SJCRH30 (cell line): ENCODE measurements at regions not wholly inside any gene's neighbourhood (a gene's known extent, or its start where the extent isn't known, plus 50 kb on each side); places are given as distances from the start of the nearest gene placed in this dataset.
"Not testable (repeated sequence)": the region's sequence is repeated elsewhere in the genome, so short reads cannot be mapped to it uniquely, and the experiment has no call there.

ENCODE experiments used
- DNase-seq, 2 experiments: peaks; one replicate each; pipeline ENCODE4 v3.0.0-alpha.2; 2015 to 2020
- H3K27ac ChIP-seq: fragments of 250-450 bp; sonication (Bioruptor Pico); 2 replicates; pipeline ENCODE4 v1.5.1; 2020; ENCODE audit warnings: mild to moderate bottlenecking, moderate library complexity
- H3K27me3 ChIP-seq: fragments of 250-450 bp; sonication (Bioruptor Pico); 2 replicates; pipeline ENCODE4 v1.5.1; 2020; ENCODE audit warnings: mild to moderate bottlenecking, moderate library complexity
- H3K36me3 ChIP-seq: fragments of 250-450 bp; sonication (Bioruptor Pico); 2 replicates; pipeline ENCODE4 v1.5.1; 2020; ENCODE audit warnings: mild to moderate bottlenecking, moderate library complexity
- H3K4me1 ChIP-seq: fragments of 250-450 bp; sonication (Bioruptor Pico); 2 replicates; pipeline ENCODE4 v1.5.1; 2020; ENCODE audit warnings: mild to moderate bottlenecking, moderate library complexity
- H3K4me3 ChIP-seq: fragments of 250-450 bp; sonication (Bioruptor Pico); 2 replicates; pipeline ENCODE4 v1.5.1; 2020; ENCODE audit warnings: mild to moderate bottlenecking, moderate library complexity
- H3K9me3 ChIP-seq: fragments of 250-450 bp; sonication (Bioruptor Pico); replicated peaks from 2 replicates; pipeline ENCODE4 v1.5.1; 2020; ENCODE audit warnings: mild to moderate bottlenecking, moderate library complexity

DNA sequence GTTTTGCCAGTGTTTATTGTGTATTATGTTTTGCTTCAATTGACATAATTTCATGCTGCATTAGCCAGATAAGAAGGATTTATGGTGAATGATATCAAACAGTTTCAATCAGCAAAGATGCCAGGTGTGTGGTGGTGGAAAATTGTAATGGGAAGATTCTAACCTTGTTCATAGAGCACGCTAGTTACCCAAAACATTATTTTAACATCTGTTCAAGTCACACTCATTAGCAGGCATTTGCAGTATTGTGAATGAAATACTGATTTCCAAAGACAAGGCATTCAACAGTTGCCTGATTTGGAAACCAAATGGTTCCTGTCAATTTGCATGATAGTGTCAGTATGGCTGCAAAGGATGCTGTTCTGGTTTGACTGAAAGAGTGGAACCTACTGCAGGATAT is 129.7 kb downstream of the EPC1 start:
- Histone ChIP-seq H3K36me3 (no peaks in the 10 kb centered on the region), H3K27me3 (no peaks in the 10 kb centered on the region), H3K4me1 (peaks cover 3% of the 10 kb centered on the region), H3K27ac (peak overlapping the region; percentile 52), H3K4me3 (no peak overlapping the region), H3K9me3 (peaks cover 14% of the 10 kb centered on the region)
- peak; percentile 30 to 69 for DNase-seq

DNA sequence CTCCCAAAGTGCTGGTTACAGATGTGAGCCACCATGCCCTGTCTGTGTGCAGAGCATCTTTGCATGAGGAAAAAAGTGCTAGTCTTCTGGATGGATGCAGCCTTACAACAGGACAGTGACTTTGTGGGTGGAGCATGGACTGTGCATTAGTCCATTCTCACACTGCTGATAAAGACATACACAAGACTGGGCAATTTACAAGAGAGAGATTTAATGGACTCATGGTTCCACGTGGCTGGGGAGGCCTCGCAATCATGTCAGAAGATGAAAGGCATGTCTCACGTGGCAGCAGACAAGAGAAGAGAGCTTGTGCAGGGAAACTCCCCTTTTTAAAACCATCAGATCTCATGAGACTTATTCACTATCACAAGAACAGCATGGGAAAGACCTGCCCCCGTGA is 133.1 kb downstream of the EPC1 start:
- H3K36me3 ChIP-seq, DNase-seq, H3K4me1 ChIP-seq, H3K4me3 ChIP-seq, H3K27ac ChIP-seq, H3K27me3 ChIP-seq, H3K9me3 ChIP-seq: not testable (repeated sequence)

DNA sequence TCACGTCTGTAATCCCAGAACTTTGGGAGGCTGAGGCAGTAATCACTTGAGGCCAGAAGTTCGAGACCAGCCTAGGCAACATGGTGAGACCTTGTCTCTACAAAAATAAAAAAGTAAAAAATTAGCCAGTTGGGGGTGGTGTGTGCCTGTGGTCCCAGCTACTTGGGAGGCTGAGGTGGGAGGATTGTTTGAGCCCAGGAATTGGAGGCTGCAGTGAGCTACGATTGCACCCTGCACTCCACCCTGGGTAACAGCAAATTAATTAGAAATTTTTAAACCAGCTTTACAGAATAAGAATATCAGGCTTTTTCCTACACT is 136.0 kb downstream of the EPC1 start:
- Histone ChIP-seq H3K4me1 (no peaks in the 10 kb centered on the region), H3K4me3 (no peak overlapping the region), H3K9me3 (no peaks in the 10 kb centered on the region), H3K27ac (no peak overlapping the region), H3K27me3 (no peaks in the 10 kb centered on the region), H3K36me3 (no peaks in the 10 kb centered on the region)
- DNase-seq = no peak

DNA sequence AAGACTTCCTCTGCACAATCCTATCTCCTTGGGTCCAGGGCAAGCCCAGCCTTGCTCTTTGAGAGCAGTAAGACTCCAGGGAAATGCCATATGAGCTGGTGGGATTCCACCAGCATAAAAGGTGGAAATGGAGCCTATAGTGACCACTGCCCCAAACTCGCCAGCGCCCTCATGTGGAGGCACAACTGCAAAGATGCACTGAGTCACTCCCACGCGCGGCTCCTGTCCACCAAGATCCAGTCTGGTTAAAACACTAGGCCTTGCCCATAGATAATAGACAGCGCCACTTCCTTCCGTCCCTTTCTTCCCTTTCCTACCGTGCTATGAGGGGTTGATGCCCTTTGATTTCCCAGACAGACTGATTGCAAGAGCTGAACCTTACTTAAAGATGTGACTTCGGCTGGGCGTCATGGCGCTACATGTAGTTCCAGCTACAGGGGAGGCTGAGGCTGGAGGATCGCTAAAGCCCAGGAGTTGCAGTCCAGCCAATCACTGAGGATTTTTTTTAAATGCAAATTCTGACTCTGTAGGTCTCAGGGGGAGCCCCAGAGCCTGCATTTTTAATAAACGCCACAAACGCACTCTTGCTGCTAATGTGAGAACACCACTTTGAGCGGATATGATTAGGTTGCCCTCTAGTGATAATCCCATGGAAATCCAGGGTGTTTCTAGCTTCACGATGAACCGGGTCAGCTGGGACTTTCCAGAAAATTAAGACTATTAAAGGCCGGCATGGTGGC is 136.5 kb downstream of the EPC1 start:
- no peaks in the 10 kb centered on the region for H3K4me1 ChIP-seq
- peak; percentile 34 to 73 for DNase-seq

DNA sequence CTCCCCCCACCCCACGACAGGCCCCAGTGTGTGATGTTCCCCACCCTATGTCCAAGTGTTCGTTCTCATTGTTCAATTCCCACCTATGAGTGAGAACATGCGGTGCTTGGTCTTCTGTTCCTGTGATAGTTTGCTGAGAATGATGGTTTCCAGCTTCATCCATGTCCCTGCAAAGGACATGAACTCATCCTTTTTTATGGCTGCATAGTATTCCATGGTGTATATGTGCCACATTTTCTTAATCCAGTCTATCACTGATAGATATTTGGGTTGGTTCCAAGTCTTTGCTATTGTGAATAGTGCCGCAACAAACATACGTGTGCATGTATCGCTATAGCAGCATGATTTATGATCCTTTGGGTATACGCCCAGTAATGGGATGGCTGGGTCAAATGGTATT is 139.0 kb downstream of the EPC1 start:
- H3K36me3 ChIP-seq, H3K4me1 ChIP-seq, DNase-seq, H3K27me3 ChIP-seq, H3K4me3 ChIP-seq, H3K9me3 ChIP-seq, H3K27ac ChIP-seq: not testable (repeated sequence)

More for the DNA sequence above, 136.5 kb downstream of the EPC1 start:
- Histone ChIP-seq H3K27me3 (no peaks in the 10 kb centered on the region), H3K36me3 (no peaks in the 10 kb centered on the region), H3K27ac (no peak overlapping the region), H3K4me3 (no peak overlapping the region), H3K9me3 (no peaks in the 10 kb centered on the region)

DNA sequence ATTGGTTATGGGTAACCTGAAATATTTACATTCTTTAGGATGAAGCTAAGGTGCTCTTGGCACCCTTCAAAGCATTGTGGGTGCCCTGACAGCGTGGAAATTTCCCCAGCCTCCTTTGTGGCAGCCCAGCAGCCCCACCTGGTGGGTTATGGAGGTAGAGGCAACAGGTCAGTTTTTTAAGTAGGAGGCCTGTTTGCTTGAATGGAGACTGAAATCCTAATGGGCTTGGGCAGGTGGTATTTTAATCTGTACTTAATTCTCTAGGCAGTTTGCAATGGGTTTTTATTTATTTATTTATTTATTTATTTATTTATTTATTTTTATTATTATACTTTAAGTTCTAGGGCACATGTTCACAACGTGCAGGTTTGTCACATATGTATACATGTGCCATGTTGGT is 139.4 kb downstream of the EPC1 start:
- Histone ChIP-seq H3K27ac (no peak overlapping the region), H3K4me1 (no peaks in the 10 kb centered on the region), H3K9me3 (no peaks in the 10 kb centered on the region), H3K4me3 (no peak overlapping the region), H3K36me3 (no peaks in the 10 kb centered on the region), H3K27me3 (no peaks in the 10 kb centered on the region)
- DNase-seq = peak; percentile 57 to 76

DNA sequence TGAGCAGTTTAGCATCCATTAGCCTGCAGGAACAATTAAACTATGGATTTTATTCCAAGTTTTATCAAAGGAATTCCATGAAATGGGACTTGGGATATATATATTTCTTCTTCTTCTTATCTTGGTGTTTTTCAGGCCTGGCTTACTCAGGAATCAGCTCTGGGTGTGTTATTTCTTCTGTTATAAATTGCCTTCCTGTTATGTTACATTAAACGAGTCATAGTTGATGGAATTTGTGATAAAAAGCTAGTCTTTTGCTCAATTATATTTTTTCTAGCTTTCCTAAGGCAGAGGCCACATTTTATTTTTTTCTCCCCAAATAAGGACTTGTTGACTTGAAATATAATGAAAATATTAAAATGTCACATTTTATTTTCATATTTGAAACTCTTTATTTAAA is 141.3 kb downstream of the EPC1 start:
- Histone ChIP-seq H3K27ac (no peak overlapping the region), H3K9me3 (no peaks in the 10 kb centered on the region), H3K27me3 (no peaks in the 10 kb centered on the region), H3K36me3 (no peaks in the 10 kb centered on the region), H3K4me3 (no peak overlapping the region), H3K4me1 (no peaks in the 10 kb centered on the region)
- no peak for DNase-seq

DNA sequence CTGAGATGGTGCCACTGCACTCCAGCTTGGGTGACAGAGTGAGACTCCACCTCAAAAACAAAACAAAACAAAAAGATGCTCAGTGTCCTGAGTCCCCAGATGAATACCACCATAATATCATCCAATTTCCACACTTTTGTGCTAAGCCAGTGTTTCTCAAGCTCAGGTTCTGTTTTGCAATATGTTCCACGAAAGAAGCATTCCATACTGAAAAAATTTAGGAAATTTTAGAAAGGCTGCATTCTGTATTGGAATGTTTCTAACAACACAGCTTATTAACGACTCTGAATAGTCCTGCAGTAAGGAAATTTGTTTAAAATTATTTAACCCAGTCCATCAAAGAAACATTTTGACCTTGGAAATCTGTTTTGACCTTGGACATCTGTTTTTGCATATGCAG is 142.4 kb downstream of the EPC1 start:
- no peak overlapping the region for H3K4me3 ChIP-seq
- no peaks in the 10 kb centered on the region for H3K36me3 ChIP-seq
- DNase-seq = no peak
- H3K27ac ChIP-seq = no peak overlapping the region
- no peaks in the 10 kb centered on the region for H3K4me1 ChIP-seq
- no peaks in the 10 kb centered on the region for H3K9me3 ChIP-seq
- H3K27me3 ChIP-seq = no peaks in the 10 kb centered on the region

DNA sequence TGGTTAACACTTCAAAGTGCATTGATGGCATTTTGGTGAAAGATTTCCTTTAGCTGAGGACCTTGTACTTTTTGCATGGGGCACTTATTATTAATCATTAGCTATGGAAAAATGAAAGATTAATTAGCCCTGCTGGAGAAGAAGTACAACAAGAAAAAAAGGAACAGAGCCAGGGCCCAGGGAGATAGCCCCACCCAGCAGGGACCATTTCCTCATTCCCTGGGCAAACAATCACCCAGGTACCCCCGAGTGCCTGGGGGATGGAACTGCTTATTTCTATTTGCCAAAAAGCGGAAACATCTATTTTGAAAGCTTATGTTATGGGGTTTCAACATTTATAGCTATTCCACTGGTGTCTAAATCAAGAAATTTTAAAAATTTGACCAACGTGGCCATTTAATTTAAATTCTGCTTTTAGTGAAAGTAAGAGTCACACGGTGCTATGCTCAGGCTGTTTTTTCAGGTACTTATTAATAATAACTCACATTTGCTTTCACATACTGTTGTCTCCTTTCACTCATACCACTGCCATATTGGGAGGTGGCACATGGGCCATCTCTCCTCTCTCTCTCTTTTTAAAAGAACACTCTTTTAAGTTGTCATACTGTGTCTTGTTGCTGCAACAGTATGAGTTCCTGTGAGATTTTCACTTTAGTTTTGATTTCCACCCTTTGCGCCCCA is 143.6 kb upstream of the KIF5B start:
- Histone ChIP-seq H3K9me3 (no peaks in the 10 kb centered on the region), H3K4me3 (no peak overlapping the region), H3K4me1 (no peaks in the 10 kb centered on the region), H3K27ac (no peak overlapping the region), H3K36me3 (no peaks in the 10 kb centered on the region), H3K27me3 (no peaks in the 10 kb centered on the region)
- DNase-seq = no peak

DNA sequence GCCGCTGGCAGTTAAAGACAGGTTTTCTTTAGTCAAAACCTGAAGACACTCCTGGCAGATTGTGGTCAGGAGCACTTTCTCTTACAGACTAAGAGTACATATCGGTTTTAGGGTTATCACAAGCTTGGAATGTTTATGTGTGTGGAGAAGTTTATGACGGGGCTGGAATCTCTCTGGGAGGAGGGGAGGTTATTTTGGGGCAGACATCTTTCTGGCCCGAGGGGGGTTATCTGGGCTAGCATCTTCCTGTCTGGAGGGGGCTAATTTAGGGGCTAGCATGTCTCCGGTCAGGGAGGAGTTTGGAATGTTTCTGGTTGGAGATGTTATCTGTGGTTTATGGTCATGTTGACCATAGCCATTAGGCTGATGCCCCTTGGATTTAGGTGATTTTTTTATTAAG is 141.2 kb upstream of the KIF5B start:
- no peak for DNase-seq
- Histone ChIP-seq H3K27me3 (no peaks in the 10 kb centered on the region), H3K36me3 (no peaks in the 10 kb centered on the region), H3K4me1 (no peaks in the 10 kb centered on the region), H3K4me3 (no peak overlapping the region), H3K27ac (no peak overlapping the region), H3K9me3 (no peaks in the 10 kb centered on the region)

DNA sequence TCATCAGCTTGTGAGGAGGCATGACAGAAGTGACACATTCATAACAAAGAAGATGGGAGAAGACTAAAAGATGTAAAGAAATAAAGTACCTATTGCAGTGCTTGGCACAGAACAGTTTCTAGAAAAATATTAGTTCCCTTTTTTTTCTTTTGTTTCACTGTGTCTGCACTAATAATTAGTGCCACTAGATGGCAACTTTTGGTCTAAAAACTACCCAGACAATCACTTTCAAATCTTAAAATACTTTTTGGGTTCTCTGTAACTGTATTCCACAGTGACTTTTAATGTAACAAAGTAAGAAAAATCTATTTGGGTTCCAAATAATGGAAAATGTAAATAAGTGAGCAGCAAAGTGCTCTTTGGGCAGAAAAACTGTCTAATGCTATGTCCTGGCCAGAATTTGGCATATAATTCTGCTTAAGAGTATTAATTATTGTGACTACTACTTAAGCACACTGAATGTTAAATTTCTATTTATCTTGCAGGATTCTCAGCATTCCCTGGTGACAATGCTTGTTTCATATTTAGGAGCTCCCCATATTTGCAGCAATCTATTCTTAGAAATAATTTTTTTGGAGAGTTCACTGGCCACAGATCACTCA is 134.8 kb upstream of the KIF5B start:
- no peaks in the 10 kb centered on the region for H3K27me3 ChIP-seq
- no peaks in the 10 kb centered on the region for H3K4me1 ChIP-seq
- H3K27ac ChIP-seq = no peak overlapping the region
- no peaks in the 10 kb centered on the region for H3K9me3 ChIP-seq
- peak in 1 of 2 experiments; percentile 73 for DNase-seq
- H3K36me3 ChIP-seq = no peaks in the 10 kb centered on the region
- H3K4me3 ChIP-seq = no peak overlapping the region

DNA sequence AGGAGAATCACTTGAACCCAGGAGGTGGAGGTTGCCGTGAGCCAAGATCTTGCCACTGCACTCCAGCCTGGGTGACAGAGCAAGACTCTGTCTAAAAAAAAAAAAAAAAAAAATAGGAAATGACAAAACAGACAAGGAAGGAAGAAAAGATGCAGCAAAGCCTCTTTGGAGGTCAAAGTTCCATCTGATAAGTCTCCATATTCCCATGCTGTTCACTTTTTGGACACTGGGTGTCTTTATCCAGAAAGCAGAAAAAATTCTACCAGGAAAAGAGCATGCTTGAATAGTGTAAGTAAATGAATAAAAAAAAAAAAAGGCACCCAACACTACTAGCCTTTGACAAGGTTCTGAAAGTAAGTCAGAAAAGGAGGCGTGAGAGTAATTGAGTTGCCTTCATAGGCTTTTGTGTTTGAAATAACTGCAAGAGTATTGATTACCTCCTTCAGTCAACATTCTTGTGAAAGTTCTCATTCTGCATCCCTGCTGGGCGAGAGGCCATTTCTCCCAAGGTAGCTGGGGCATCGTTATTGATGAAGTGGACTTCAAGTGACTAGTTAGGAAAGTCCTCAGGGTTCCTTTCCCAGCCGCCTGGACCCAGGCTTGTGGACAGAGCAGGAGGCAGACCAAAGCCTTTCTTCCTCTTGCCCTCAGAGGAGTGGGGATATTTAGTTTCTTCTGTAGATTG is 133.3 kb upstream of the KIF5B start:
- DNase-seq = peak in 1 of 2 experiments; percentile 31
- H3K27me3 ChIP-seq = no peaks in the 10 kb centered on the region

DNA sequence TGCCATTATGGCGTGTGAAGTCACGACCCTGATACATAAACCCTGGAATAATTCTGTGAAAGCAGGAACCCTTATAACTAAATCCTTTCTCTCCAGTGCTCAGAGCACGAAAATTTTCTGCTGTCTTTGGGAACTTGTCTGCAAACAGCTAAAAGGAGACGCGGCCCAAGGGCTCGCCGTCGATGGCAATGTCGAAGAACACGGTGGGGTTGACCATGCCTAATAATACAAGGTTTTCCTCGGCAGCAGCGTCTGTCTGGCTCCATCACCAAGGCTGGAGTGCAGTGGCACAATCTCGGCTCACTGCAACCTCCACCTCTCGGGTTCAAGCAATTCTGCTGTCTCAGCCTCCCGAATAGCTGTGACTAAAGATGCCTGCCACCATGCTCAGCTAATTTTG is 132.4 kb upstream of the KIF5B start:
- H3K27me3 ChIP-seq, DNase-seq, H3K36me3 ChIP-seq, H3K9me3 ChIP-seq, H3K27ac ChIP-seq, H3K4me3 ChIP-seq, H3K4me1 ChIP-seq: not testable (repeated sequence)

More for the DNA sequence above, 133.3 kb upstream of the KIF5B start:
- Histone ChIP-seq H3K9me3 (no peaks in the 10 kb centered on the region), H3K27ac (no peak overlapping the region), H3K4me1 (no peaks in the 10 kb centered on the region), H3K4me3 (no peak overlapping the region), H3K36me3 (no peaks in the 10 kb centered on the region)

DNA sequence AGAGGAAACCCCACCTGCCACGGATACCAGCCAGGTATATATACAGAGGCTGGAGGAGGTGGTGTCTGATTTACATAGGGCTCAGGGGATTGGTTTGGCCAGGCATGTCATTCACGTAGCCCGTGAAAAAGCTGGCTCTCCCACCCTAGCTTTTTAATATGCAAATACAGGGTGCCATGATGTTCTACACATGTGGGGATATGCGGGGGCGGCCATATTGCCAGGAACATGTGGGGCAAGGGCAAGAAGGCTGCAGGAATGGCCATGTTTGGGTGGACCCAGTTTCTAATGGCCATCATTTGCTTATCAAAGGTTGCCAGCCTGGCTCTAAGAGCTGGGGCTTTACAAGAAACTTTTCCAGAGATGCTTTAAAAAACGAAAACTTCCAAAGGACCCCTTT is 131.5 kb upstream of the KIF5B start:
- Histone ChIP-seq H3K4me3 (no peak overlapping the region), H3K27ac (no peak overlapping the region), H3K36me3 (no peaks in the 10 kb centered on the region), H3K9me3 (no peaks in the 10 kb centered on the region), H3K4me1 (no peaks in the 10 kb centered on the region), H3K27me3 (no peaks in the 10 kb centered on the region)
- DNase-seq = no peak

DNA sequence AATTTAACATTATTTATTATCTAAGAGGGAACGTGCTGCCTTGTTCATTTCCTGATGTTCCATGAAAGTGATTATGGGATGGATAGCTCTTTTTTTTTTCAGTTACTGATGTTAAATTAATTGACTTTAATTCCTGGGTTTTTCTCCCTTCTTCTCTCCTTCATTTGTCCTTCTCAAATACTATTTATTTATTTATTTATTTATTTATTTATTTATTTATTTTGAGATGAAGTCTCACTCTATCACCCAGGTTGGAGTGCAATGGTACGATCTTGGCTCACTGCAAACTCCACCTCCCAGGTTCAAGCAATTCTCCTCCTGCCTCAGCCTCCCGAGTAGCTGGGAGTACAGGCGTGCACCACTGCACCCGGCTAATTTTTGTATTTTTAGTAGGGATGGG is 127.4 kb upstream of the KIF5B start:
- H3K27me3 ChIP-seq, H3K27ac ChIP-seq, DNase-seq, H3K9me3 ChIP-seq, H3K4me1 ChIP-seq, H3K4me3 ChIP-seq, H3K36me3 ChIP-seq: not testable (repeated sequence)
